Endothelial cell of umbilical vein (primary cell): ENCODE measurements at regions not wholly inside any gene's neighbourhood (a gene's known extent, or its start where the extent isn't known, plus 50 kb on each side); places are given as distances from the start of the nearest gene placed in this dataset.

Experiments used
- BruUV-seq: library from RNA; stranded (reverse); fragments of 400-500 nt; replicated peaks from 2 replicates; lab custom pipeline; 2021; lab: Mats Ljungman, UMichigan
- CTCF ChIA-PET: fragments of 300-600, 350-600 bp; sonication (Branson Sonifier 250); formaldehyde crosslinking; loops from one replicate; lab custom pipeline; 2021; ENCODE audit warnings: antibody characterized with exemption, inconsistent platforms; lab: Charles Lee
- POLR2A ChIA-PET: fragments of 300-600, 350-600 bp; sonication (Branson Sonifier 250); formaldehyde crosslinking; loops from one replicate; lab custom pipeline; 2021; ENCODE audit warnings: antibody characterized with exemption, inconsistent platforms; lab: Charles Lee
- DNase-seq: peaks from one replicate; pipeline ENCODE4 v3.0.0-alpha.2; 2011; ENCODE audit warnings: low read depth, low spot score
- FAIRE-seq: peaks from 2 replicates; lab custom pipeline; 2011; peaks lifted over from hg19 to GRCh38; lab: Jason Lieb, UNC
- H2AFZ ChIP-seq: 2 replicates; pipeline ENCODE4 v1.6.0; 2012; ENCODE audit warnings: low read depth, low read length, control low read depth, inconsistent platforms
- H3K27ac ChIP-seq: 2 replicates; pipeline ENCODE4 v1.5.1; 2011; ENCODE audit warnings: low read depth, mild to moderate bottlenecking, control low read depth, low read length, moderate library complexity; ENCODE audit not compliant: insufficient read depth
- H3K27me3 ChIP-seq, 2 experiments: 2 replicates each; pipeline versions ENCODE4 v1.6.0 to v1.6.1; 2011; ENCODE audit warnings: low read length in 2 of 2, mixed read lengths in 1 of 2; ENCODE audit not compliant: control insufficient read depth in 2 of 2, insufficient read depth in 2 of 2
- H3K36me3 ChIP-seq, 2 experiments: 2 replicates in 1 of 2; 3 replicates in 1 of 2; pipeline ENCODE4 v1.5.1; 2011; ENCODE audit warnings: low read length in 2 of 2, mild to moderate bottlenecking in 1 of 2, moderate library complexity in 1 of 2; ENCODE audit not compliant: control insufficient read depth in 2 of 2, insufficient read depth in 2 of 2; ENCODE audit errors: extremely low read depth in 1 of 2
- H3K4me1 ChIP-seq: 3 replicates; pipeline ENCODE4 v1.5.1; 2011; ENCODE audit warnings: mild to moderate bottlenecking, low read length; ENCODE audit not compliant: control insufficient read depth, insufficient read depth; ENCODE audit errors: extremely low read depth
- H3K4me2 ChIP-seq: 2 replicates; pipeline ENCODE4 v1.6.1; 2011; ENCODE audit warnings: low read length, control low read depth, mixed read lengths; ENCODE audit not compliant: insufficient read depth
- H3K4me3 ChIP-seq, 3 experiments: fragments of 200-600 bp in 1 of 3; sonication (generic), shearing (Covaris generic) in 1 of 3; replicated peaks in 1 of 3; 2 replicates each; pipeline ENCODE4 v1.5.1; 2011 to 2016; ENCODE audit warnings: control low read depth in 3 of 3, low read length in 3 of 3, mild to moderate bottlenecking in 2 of 3, inconsistent platforms in 1 of 3, low read depth in 1 of 3, moderate library complexity in 1 of 3; ENCODE audit not compliant: insufficient read depth in 1 of 3
- H3K79me2 ChIP-seq: 2 replicates; pipeline ENCODE4 v1.6.0; 2012; ENCODE audit warnings: low read length, inconsistent platforms; ENCODE audit not compliant: control insufficient read depth, insufficient read depth
- H3K9ac ChIP-seq: replicated peaks from 2 replicates; pipeline ENCODE3; 2011; ENCODE audit warnings: low read length, control low read depth; ENCODE audit not compliant: insufficient read depth; ENCODE audit errors: extremely low read depth
- H3K9me1 ChIP-seq: replicated peaks from 3 replicates; pipeline ENCODE4 v1.6.0; 2011; ENCODE audit warnings: mild to moderate bottlenecking, low read length; ENCODE audit not compliant: control insufficient read depth, insufficient read depth; ENCODE audit errors: extremely low read depth
- H3K9me3 ChIP-seq: replicated peaks from 2 replicates; pipeline ENCODE4 v1.5.1; 2012; ENCODE audit warnings: low read length, inconsistent platforms; ENCODE audit not compliant: control insufficient read depth, insufficient read depth
- H4K20me1 ChIP-seq: replicated peaks from 2 replicates; pipeline ENCODE3; 2011; ENCODE audit warnings: mild to moderate bottlenecking, low read length; ENCODE audit not compliant: control insufficient read depth, insufficient read depth; ENCODE audit errors: extremely low read depth
- EZH2 ChIP-seq: IDR thresholded peaks from 2 replicates; pipeline ENCODE4 v1.6.1; 2012; ENCODE audit warnings: borderline replicate concordance, low read depth, mild to moderate bottlenecking, moderate library complexity, low read length, inconsistent platforms; ENCODE audit not compliant: severe bottlenecking
- FOS ChIP-seq: IDR thresholded peaks from 2 replicates; pipeline ENCODE4 v1.6.1; 2011; ENCODE audit warnings: mild to moderate bottlenecking, low read length, moderate library complexity, borderline replicate concordance; ENCODE audit not compliant: insufficient read depth
- GATA2 ChIP-seq: IDR thresholded peaks from 2 replicates; pipeline ENCODE4 v1.7.0; 2011; ENCODE audit warnings: low read depth, mild to moderate bottlenecking, moderate library complexity, mixed read lengths, low read length; ENCODE audit not compliant: insufficient read length, insufficient read depth
- JUN ChIP-seq: IDR thresholded peaks from 2 replicates; pipeline ENCODE4 v1.6.1; 2011; ENCODE audit warnings: borderline replicate concordance, low read depth; ENCODE audit not compliant: insufficient read length, insufficient read depth
- MAX ChIP-seq: IDR thresholded peaks from 2 replicates; pipeline ENCODE4 v1.6.1; 2011; ENCODE audit not compliant: insufficient read depth, insufficient read length
- MYC ChIP-seq: IDR thresholded peaks from one replicate; pipeline ENCODE4 v1.6.1; 2011; ENCODE audit warnings: mild to moderate bottlenecking, low read depth, low read length
- POLR2A ChIP-seq: IDR thresholded peaks from 2 replicates; pipeline ENCODE4 v1.6.1; 2012; ENCODE audit warnings: low read depth, mild to moderate bottlenecking, control low read depth, low read length
- POLR2AphosphoS5 ChIP-seq: IDR thresholded peaks from 2 replicates; pipeline ENCODE4 v1.6.1; 2012; ENCODE audit warnings: low read depth, mild to moderate bottlenecking, control low read depth, low read length, moderate library complexity; ENCODE audit not compliant: insufficient read depth
- dilution Hi-C: fragments of 300-500 bp; cut with MboI; formaldehyde crosslinking; loops from one replicate; pipeline ENCODE4 v1.15.0; 2019; ENCODE audit warnings: low sequenced_read_pairs; ENCODE audit not compliant: extremely low pct_ligation_motif_present
- intact Hi-C: fragments of 100-400 bp; cut with micrococcal nuclease; formaldehyde crosslinking; loops from one replicate; pipeline ENCODE4 v1.10.0; 2022
- TF ChIP-seq, protein P1 (sequence below), 2 donors: IDR thresholded peaks; 1 replicate in 1 of 2; 2 replicates in 1 of 2; pipeline ENCODE4 v1.5.1; 2011; ENCODE audit warnings: low read length in 2 of 2, mild to moderate bottlenecking in 2 of 2, moderate library complexity in 2 of 2, control low read depth in 1 of 2, inconsistent platforms in 1 of 2, low read depth in 1 of 2; ENCODE audit not compliant: insufficient read depth in 1 of 2; ENCODE audit errors: extremely low read depth in 1 of 2

DNA sequence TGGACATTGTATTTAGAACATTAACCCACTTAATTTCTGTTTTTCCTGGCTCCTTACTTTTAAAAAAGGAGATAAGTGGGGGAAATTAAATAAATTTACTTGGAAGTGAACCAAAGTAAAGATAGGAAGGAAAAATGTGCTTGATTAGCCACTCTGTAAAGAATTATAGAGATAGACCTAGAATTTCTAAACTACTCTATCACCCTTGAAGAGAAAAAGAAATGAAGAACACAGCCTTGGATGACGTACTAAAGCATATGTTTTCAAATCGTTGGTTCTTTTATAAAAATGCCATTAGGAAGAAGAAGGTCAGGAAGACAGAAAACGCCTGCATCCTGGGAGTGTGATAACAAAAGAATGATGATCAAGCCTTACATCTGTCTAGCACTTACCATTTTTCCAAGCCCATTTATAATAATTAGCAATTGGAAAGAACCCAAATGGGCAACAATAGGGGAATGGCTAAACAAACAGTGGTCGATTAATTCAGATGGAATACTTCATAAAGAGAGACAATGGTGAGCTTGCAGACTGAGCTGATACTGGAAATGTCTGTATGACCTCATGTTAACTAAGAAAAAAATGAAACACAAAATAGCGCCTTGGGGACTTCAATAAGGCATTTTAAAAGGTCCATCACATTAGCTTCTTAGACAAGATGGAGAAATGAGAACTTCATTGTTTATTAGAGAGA lies 81.0 kb upstream of the LRRC55 start:
- TF ChIP-seq POLR2AphosphoS5 (peak; percentile 17), JUN (peak; percentile 58), GATA2 (peak; percentile 13), MYC (no peak), POLR2A (no peak), EZH2 (no peak), FOS (no peak), MAX (no peak)
- TF ChIP-seq, protein P1, sequence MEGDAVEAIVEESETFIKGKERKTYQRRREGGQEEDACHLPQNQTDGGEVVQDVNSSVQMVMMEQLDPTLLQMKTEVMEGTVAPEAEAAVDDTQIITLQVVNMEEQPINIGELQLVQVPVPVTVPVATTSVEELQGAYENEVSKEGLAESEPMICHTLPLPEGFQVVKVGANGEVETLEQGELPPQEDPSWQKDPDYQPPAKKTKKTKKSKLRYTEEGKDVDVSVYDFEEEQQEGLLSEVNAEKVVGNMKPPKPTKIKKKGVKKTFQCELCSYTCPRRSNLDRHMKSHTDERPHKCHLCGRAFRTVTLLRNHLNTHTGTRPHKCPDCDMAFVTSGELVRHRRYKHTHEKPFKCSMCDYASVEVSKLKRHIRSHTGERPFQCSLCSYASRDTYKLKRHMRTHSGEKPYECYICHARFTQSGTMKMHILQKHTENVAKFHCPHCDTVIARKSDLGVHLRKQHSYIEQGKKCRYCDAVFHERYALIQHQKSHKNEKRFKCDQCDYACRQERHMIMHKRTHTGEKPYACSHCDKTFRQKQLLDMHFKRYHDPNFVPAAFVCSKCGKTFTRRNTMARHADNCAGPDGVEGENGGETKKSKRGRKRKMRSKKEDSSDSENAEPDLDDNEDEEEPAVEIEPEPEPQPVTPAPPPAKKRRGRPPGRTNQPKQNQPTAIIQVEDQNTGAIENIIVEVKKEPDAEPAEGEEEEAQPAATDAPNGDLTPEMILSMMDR (IDR thresholded peaks at IDR 0.05; ENCODE audit: extremely low read depth in 1 of 2, insufficient read depth in 1 of 2, low read depth in 1 of 2, low read length in 2 of 2) = no peak
- DNase-seq = peak; percentile 98
- H2AFZ ChIP-seq = no peak overlapping the region
- no peaks in the 10 kb centered on the region for H4K20me1 ChIP-seq
- H3K9me1 ChIP-seq = no peaks in the 10 kb centered on the region
- no peaks in the 10 kb centered on the region for H3K36me3 ChIP-seq
- no peaks in the 10 kb centered on the region for H3K79me2 ChIP-seq
- H3K27me3 ChIP-seq = peaks cover 2 to 3% of the 10 kb centered on the region in 2 experiments
- H3K9me3 ChIP-seq = no peaks in the 10 kb centered on the region
- peak; percentile 81 for FAIRE-seq
- ChIA-PET CTCF (interaction anchor here (0.9 to 1.2 kb wide), 3 partner anchors 15 to 260 kb away, joined by 3 to 6 read pairs (median 4); no protein-coding TSS in a partner anchor), POLR2A (no interaction called here)
- intact Hi-C loops (no loop called here), dilution Hi-C loops (no loop called here)
- H3K27ac ChIP-seq = peak overlapping the region; percentile 31
- H3K4me3 ChIP-seq = no peak overlapping the region
- no peaks in the 10 kb centered on the region for H3K4me1 ChIP-seq
- no peak overlapping the region for H3K9ac ChIP-seq
- H3K4me2 ChIP-seq = peak overlapping the region; percentile 22
- BruUV-seq = no TSS peak
